ENCODE measurements at regions not wholly inside any gene's neighbourhood (a gene's known extent, or its start where the extent isn't known, plus 50 kb on each side); places are given as distances from the start of the nearest gene placed in this dataset.

GRCh38 chr1:166605137-166605536 lies 234.1 kb upstream of the POGK start (continued):
- TF ChIP-seq TCF4 (CRISPR knock-in tag; IDR thresholded peaks at IDR 0.05; ENCODE audit: borderline replicate concordance) (no peak), CSDC2 (CRISPR knock-in tag; IDR thresholded peaks at IDR 0.05) (no peak), ZFP30 (CRISPR knock-in tag; IDR thresholded peaks at IDR 0.05) (no peak), ISL1 (CRISPR knock-in tag; IDR thresholded peaks at IDR 0.05) (no peak), ARNTL (CRISPR knock-in tag; IDR thresholded peaks at IDR 0.05; ENCODE audit: borderline replicate concordance, low read depth) (no peak), SNAI2 (CRISPR knock-in tag; IDR thresholded peaks at IDR 0.05) (no peak)

- ATAC-seq: no peak
- TF ChIP-seq ISL1 (CRISPR knock-in tag; IDR thresholded peaks at IDR 0.05) (no peak), ZFP30 (CRISPR knock-in tag; IDR thresholded peaks at IDR 0.05) (no peak), SNAI2 (CRISPR knock-in tag; IDR thresholded peaks at IDR 0.05) (no peak), ZNF565 (CRISPR knock-in tag; conservative IDR thresholded peaks at IDR 0.05; ENCODE audit: low read depth) (no peak), PPARA (CRISPR knock-in tag; IDR thresholded peaks at IDR 0.05; ENCODE audit: borderline replicate concordance) (no peak), ARNTL (CRISPR knock-in tag; IDR thresholded peaks at IDR 0.05; ENCODE audit: borderline replicate concordance, low read depth) (no peak), ZFP3 (CRISPR knock-in tag; IDR thresholded peaks at IDR 0.05) (no peak), TOX (CRISPR knock-in tag; IDR thresholded peaks at IDR 0.05; ENCODE audit: borderline replicate concordance) (no peak), TCF4 (CRISPR knock-in tag; IDR thresholded peaks at IDR 0.05; ENCODE audit: borderline replicate concordance) (no peak), PATZ1 (CRISPR knock-in tag; IDR thresholded peaks at IDR 0.05; ENCODE audit: borderline replicate concordance) (no peak)
Observed at GRCh38 chr1:166612886-166613285, 226.4 kb upstream of the POGK start.

- no peak for ATAC-seq
- TF ChIP-seq ZNF8 (CRISPR knock-in tag; IDR thresholded peaks at IDR 0.05) (no peak), ZNF70 (CRISPR knock-in tag; IDR thresholded peaks at IDR 0.05) (no peak), POU6F1 (CRISPR knock-in tag; IDR thresholded peaks at IDR 0.05; ENCODE audit: borderline replicate concordance, low read depth) (no peak), RARB (CRISPR knock-in tag; IDR thresholded peaks at IDR 0.05) (no peak), ARNTL (CRISPR knock-in tag; IDR thresholded peaks at IDR 0.05; ENCODE audit: borderline replicate concordance, low read depth) (no peak), ZFP30 (CRISPR knock-in tag; IDR thresholded peaks at IDR 0.05) (no peak), BACH2 (CRISPR knock-in tag; IDR thresholded peaks at IDR 0.05; ENCODE audit: borderline replicate concordance) (no peak), PPARA (CRISPR knock-in tag; IDR thresholded peaks at IDR 0.05; ENCODE audit: borderline replicate concordance) (no peak), TOX (CRISPR knock-in tag; IDR thresholded peaks at IDR 0.05; ENCODE audit: borderline replicate concordance) (no peak), CREB5 (CRISPR knock-in tag; IDR thresholded peaks at IDR 0.05; ENCODE audit: low read depth) (no peak), CSRNP3 (CRISPR knock-in tag; IDR thresholded peaks at IDR 0.05) (no peak), GLIS3 (CRISPR knock-in tag; IDR thresholded peaks at IDR 0.05) (no peak), SNAI2 (CRISPR knock-in tag; IDR thresholded peaks at IDR 0.05) (no peak), ZFP3 (CRISPR knock-in tag; IDR thresholded peaks at IDR 0.05) (no peak), ZNF565 (CRISPR knock-in tag; conservative IDR thresholded peaks at IDR 0.05; ENCODE audit: low read depth) (no peak), TCF4 (CRISPR knock-in tag; IDR thresholded peaks at IDR 0.05; ENCODE audit: borderline replicate concordance) (no peak), CSDC2 (CRISPR knock-in tag; IDR thresholded peaks at IDR 0.05) (no peak), ESRRG (CRISPR knock-in tag; IDR thresholded peaks at IDR 0.05) (no peak), OSR1 (CRISPR knock-in tag; IDR thresholded peaks at IDR 0.05) (no peak), TSHZ2 (CRISPR knock-in tag; IDR thresholded peaks at IDR 0.05) (no peak)
Observed at GRCh38 chr1:166616206-166616605, 223.1 kb upstream of the POGK start.

All from SK-N-SH treated with all-trans-retinoic acid at 6 μM for 48 hours (cell line).